ENCODE measurements at regions not wholly inside any gene's neighbourhood (a gene's known extent, or its start where the extent isn't known, plus 50 kb on each side); places are given as distances from the start of the nearest gene placed in this dataset.
A peak's percentile ranks its signal among the peaks of the same experiment; 100 is the strongest.

DNA sequence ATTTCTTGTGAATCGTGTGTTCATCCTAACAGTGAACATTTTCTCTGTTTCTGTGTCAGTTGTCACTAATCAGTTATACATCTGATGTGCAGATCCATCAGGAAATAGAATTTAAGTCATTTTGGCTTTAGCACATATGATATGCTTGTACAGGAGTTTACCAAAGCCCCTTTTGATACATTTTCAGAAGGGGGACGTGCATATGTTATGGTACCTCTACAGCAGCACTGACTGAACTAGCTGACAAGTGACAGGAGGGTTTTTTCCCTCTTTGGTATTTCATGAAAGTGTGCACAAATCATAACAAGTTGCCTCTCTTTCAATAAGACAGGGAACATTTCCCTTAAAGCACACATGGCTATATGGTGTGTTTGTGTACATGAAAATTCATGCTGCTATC, 536.5 kb downstream of the PLCL1 start:
- no peak for FAIRE-seq
- TF ChIP-seq POLR2A (IDR thresholded peaks at IDR 0.05; ENCODE audit: low read depth, low read length) = no peak
- no peak for DNase-seq (ENCODE audit: insufficient read length, low spot score)

DNA sequence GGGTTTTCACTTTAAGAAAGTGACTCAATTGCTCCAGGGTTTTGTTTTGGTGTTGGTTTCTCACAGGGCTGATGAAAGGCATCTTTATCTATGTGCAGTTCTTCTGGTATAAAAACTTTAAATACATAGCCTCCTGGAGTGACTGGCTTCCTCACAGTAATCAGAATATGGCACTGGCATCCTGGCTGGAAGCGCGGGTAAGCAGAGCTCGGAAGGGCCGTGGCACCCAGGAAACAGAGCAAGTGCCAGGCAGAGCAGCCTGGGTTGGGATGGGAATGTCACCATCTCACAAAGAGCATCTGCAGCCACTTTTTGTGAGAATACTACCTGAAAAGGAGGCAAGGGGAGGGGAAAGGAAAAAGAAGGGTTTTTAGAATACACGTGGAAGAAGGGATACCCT, 534.7 kb downstream of the PLCL1 start:
- DNase-seq (ENCODE audit: insufficient read length, low spot score) = no peak
- no peak for FAIRE-seq
- TF ChIP-seq POLR2A (IDR thresholded peaks at IDR 0.05; ENCODE audit: low read depth, low read length) = no peak

- FAIRE-seq = no peak
- TF ChIP-seq POLR2A (IDR thresholded peaks at IDR 0.05; ENCODE audit: low read depth, low read length) = no peak
- no peak for DNase-seq (ENCODE audit: insufficient read length, low spot score)
These were observed 533.0 kb downstream of the PLCL1 start for GRCh38 chr2:198337368-198337767.

GRCh38 chr2:198328454-198328853, 524.1 kb downstream of the PLCL1 start:
- DNase-seq (ENCODE audit: insufficient read length, low spot score) (no peak), FAIRE-seq (no peak)
- no peak for TF ChIP-seq POLR2A (IDR thresholded peaks at IDR 0.05; ENCODE audit: low read depth, low read length)

- no peak for TF ChIP-seq POLR2A (IDR thresholded peaks at IDR 0.05; ENCODE audit: low read depth, low read length)
- no peak for DNase-seq (ENCODE audit: insufficient read length, low spot score)
- FAIRE-seq = no peak
These were observed 523.1 kb downstream of the PLCL1 start for GRCh38 chr2:198327526-198327925.

- FAIRE-seq (no peak), DNase-seq (ENCODE audit: insufficient read length, low spot score) (no peak)
- TF ChIP-seq POLR2A (IDR thresholded peaks at IDR 0.05; ENCODE audit: low read depth, low read length) = no peak
These were observed 522.0 kb downstream of the PLCL1 start for GRCh38 chr2:198326431-198326830.

DNA sequence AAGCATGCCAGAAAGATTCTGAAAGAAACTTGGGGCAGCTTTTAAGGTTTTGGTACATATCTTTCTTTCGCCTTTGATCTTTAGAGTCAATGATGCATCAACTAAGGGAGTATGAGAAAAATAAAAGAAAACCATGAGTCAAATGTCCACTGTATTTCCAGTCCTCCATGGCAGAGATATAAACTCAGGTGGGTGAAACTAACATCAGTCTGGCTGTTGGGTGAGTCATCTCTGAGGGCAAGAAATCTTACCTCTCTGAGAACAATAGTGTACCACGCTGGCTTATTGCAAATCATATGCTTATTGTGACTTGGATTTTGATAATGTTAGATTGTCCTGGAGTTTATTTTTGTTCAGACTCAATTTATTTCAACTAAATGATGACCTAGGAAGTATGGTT, 521.0 kb downstream of the PLCL1 start:
- no peak for DNase-seq (ENCODE audit: insufficient read length, low spot score)
- FAIRE-seq = no peak
- TF ChIP-seq POLR2A (IDR thresholded peaks at IDR 0.05; ENCODE audit: low read depth, low read length) = no peak

DNA sequence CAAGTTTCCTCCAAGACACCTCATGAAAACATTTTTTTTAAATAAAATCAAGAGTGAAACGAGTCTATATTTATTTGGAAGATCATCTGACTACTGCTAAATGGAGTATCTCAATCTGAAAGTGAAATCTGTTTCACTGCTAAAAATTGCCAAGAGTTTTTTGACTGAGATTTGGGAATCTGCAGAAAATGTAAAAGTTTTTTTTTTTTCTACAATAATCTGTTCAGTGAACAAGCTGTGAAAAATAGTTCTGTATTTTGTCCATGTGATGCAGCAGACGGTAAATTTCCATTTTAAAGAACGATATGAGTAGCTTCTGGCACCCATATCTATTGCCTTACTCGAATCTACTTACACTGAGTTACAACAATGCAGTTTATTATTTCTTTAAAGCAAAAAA, 519.7 kb downstream of the PLCL1 start:
- no peak for DNase-seq (ENCODE audit: insufficient read length, low spot score)
- FAIRE-seq = no peak
- no peak for TF ChIP-seq POLR2A (IDR thresholded peaks at IDR 0.05; ENCODE audit: low read depth, low read length)

- FAIRE-seq = no peak
- DNase-seq (ENCODE audit: insufficient read length, low spot score) = no peak
- TF ChIP-seq POLR2A (IDR thresholded peaks at IDR 0.05; ENCODE audit: low read depth, low read length) = no peak
These were observed 517.9 kb downstream of the PLCL1 start for GRCh38 chr2:198322275-198322674.

- DNase-seq (ENCODE audit: insufficient read length, low spot score) (no peak), FAIRE-seq (no peak)
- TF ChIP-seq POLR2A (IDR thresholded peaks at IDR 0.05; ENCODE audit: low read depth, low read length) = no peak
These were observed 517.2 kb downstream of the PLCL1 start for GRCh38 chr2:198321522-198322088.

- no peak for TF ChIP-seq POLR2A (IDR thresholded peaks at IDR 0.05; ENCODE audit: low read depth, low read length)
- no peak for FAIRE-seq
- DNase-seq (ENCODE audit: insufficient read length, low spot score) = no peak
These were observed 512.5 kb downstream of the PLCL1 start for GRCh38 chr2:198316852-198317396.

- DNase-seq (ENCODE audit: insufficient read length, low spot score) (no peak), FAIRE-seq (no peak)
- no peak for TF ChIP-seq POLR2A (IDR thresholded peaks at IDR 0.05; ENCODE audit: low read depth, low read length)
These were observed 511.6 kb downstream of the PLCL1 start for GRCh38 chr2:198315791-198316630.

GRCh38 chr2:198314559-198315153, 510.3 kb downstream of the PLCL1 start:
- TF ChIP-seq POLR2A (IDR thresholded peaks at IDR 0.05; ENCODE audit: low read depth, low read length) = no peak
- FAIRE-seq = peak; percentile 82
- DNase-seq (ENCODE audit: insufficient read length, low spot score) = no peak

DNA sequence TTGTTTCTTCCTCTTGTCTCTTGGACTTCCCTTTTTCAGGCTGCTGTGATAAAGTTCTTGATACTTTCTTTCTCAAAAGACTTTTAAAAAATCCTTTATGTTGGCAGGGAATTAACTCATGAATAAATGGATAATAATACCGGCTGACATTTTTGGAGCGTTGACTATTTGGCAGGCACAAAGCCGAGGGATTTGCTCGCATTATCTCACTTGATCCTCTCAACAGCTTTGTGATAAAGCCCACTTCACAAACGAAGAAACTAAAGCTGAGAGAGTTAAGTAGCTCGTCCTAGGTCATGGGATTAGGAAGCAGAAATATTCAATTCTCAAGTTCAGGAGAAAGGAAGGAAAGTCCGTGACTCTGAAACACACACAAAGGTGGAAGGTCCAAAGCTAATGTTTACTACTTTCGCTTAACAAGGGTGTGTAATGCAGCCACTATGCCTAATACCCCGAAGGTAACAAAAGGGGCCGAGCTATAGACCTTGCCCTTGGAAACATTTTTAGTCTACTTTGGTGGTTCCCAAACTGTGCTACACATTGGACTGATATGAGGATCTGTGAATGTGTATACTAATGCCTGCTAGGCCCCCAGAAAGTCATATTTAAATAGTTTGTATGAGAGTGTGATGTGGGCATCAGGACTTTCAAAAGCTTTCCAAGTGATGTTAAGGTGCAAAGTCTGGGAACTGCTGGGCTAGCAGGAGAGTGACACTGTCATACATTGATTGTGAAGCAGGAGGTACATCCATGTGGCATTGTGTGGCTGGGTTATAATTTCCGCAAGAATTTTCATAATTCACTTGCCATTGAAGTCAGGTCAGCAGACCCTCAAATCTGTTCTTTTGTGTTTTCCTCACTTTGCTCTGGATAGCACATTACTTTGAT, 508.4 kb downstream of the PLCL1 start:
- FAIRE-seq (no peak), DNase-seq (ENCODE audit: insufficient read length, low spot score) (no peak)
- TF ChIP-seq POLR2A (IDR thresholded peaks at IDR 0.05; ENCODE audit: low read depth, low read length) = no peak
